ENCODE measurements at regions not wholly inside any gene's neighbourhood (a gene's known extent, or its start where the extent isn't known, plus 50 kb on each side); places are given as distances from the start of the nearest gene placed in this dataset.

- no peaks in the 10 kb centered on the region for H3K4me1 ChIP-seq (ENCODE audit: insufficient read depth, low read length)
- intact Hi-C loops (cut with DNase I, micrococcal nuclease), result no loop called here
- Mint-ChIP-seq H3K27me3 (no peaks in the 10 kb centered on the region), H3K9me3 (no peaks in the 10 kb centered on the region), H3K4me3 (no peak overlapping the region), H3K4me1 (ENCODE audit: low read depth) (no peaks in the 10 kb centered on the region), H3K27ac (no peak overlapping the region), H3K36me3 (ENCODE audit: low read depth) (no peaks in the 10 kb centered on the region)
- H3K4me3 ChIP-seq (ENCODE audit: low read length), result no peak overlapping the region
- POLR2A ChIA-PET, result no interaction called here
- H3K36me3 ChIP-seq (ENCODE audit: insufficient read depth, low read length), result no peaks in the 10 kb centered on the region
- DNase-seq (no peak), ATAC-seq (ENCODE audit: poor library complexity) (no peak)
- CTCF ChIA-PET, result no interaction called here
- H3K9me3 ChIP-seq (ENCODE audit: control insufficient read depth in 1 of 2, insufficient read depth in 1 of 2, low read length in 2 of 2), result peaks cover 0 to 3% of the 10 kb centered on the region in 2 experiments
- no peak overlapping the region for H3K27ac ChIP-seq (ENCODE audit: low read depth in 1 of 2, low read length in 2 of 2)
- H3K27me3 ChIP-seq (ENCODE audit: control insufficient read depth in 1 of 2, insufficient read depth in 2 of 2, low read length in 2 of 2), result no peaks in the 10 kb centered on the region
- no peak for TF ChIP-seq CTCF (IDR thresholded peaks at IDR 0.05)
Measured at GRCh38 chr7:41190581-41190980, 512.3 kb downstream of the INHBA start.

DNA sequence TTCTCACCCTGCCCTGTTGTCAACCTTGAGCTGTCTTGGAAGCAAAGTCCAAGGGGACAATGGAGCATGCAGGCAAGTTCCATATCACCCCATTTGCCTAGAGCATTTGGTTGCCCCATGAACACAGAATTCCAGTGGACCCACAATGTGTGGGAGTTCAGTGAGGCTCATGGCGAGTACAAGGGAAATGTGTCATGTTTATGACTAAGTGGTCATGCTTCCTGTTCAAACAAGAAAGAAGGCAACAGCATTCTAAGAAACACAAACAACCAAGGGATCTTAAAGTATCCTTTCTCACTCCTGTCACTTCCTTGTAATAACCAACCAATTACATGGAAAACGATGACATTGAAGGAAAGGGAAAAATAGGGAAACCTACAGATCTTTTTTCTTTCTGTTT, 513.0 kb downstream of the INHBA start:
- CTCF ChIA-PET, result no interaction called here
- DNase-seq, result no peak
- no peak for TF ChIP-seq CTCF (IDR thresholded peaks at IDR 0.05)
- peaks cover 0 to 3% of the 10 kb centered on the region in 2 experiments for H3K9me3 ChIP-seq (ENCODE audit: control insufficient read depth in 1 of 2, insufficient read depth in 1 of 2, low read length in 2 of 2)
- H3K4me1 Mint-ChIP-seq (ENCODE audit: low read depth), result no peaks in the 10 kb centered on the region
- no peak overlapping the region for H3K4me3 Mint-ChIP-seq
- no peaks in the 10 kb centered on the region for H3K27me3 Mint-ChIP-seq
- H3K36me3 ChIP-seq (ENCODE audit: insufficient read depth, low read length), result no peaks in the 10 kb centered on the region
- H3K36me3 Mint-ChIP-seq (ENCODE audit: low read depth), result no peaks in the 10 kb centered on the region
- H3K27ac Mint-ChIP-seq, result no peak overlapping the region
- POLR2A ChIA-PET, result no interaction called here
- no peak overlapping the region for H3K27ac ChIP-seq (ENCODE audit: low read depth in 1 of 2, low read length in 2 of 2)
- no peaks in the 10 kb centered on the region for H3K4me1 ChIP-seq (ENCODE audit: insufficient read depth, low read length)
- H3K4me3 ChIP-seq (ENCODE audit: low read length), result no peak overlapping the region
- no peak for ATAC-seq (ENCODE audit: poor library complexity)
- H3K27me3 ChIP-seq (ENCODE audit: control insufficient read depth in 1 of 2, insufficient read depth in 2 of 2, low read length in 2 of 2), result no peaks in the 10 kb centered on the region
- no peaks in the 10 kb centered on the region for H3K9me3 Mint-ChIP-seq
- intact Hi-C loops (cut with DNase I, micrococcal nuclease), result no loop called here

GRCh38 chr7:41188163-41189130, 514.4 kb downstream of the INHBA start:
- no peak overlapping the region for H3K27ac ChIP-seq (ENCODE audit: low read depth in 1 of 2, low read length in 2 of 2)
- Mint-ChIP-seq H3K4me3 (no peak overlapping the region), H3K9me3 (no peaks in the 10 kb centered on the region), H3K27me3 (no peaks in the 10 kb centered on the region), H3K36me3 (ENCODE audit: low read depth) (no peaks in the 10 kb centered on the region), H3K27ac (no peak overlapping the region), H3K4me1 (ENCODE audit: low read depth) (no peaks in the 10 kb centered on the region)
- no peak for DNase-seq
- intact Hi-C loops (cut with DNase I, micrococcal nuclease), result no loop called here
- H3K27me3 ChIP-seq (ENCODE audit: control insufficient read depth in 1 of 2, insufficient read depth in 2 of 2, low read length in 2 of 2), result no peaks in the 10 kb centered on the region
- no peaks in the 10 kb centered on the region for H3K36me3 ChIP-seq (ENCODE audit: insufficient read depth, low read length)
- no peak for TF ChIP-seq CTCF (IDR thresholded peaks at IDR 0.05)
- H3K4me3 ChIP-seq (ENCODE audit: low read length), result no peak overlapping the region
- H3K4me1 ChIP-seq (ENCODE audit: insufficient read depth, low read length), result no peaks in the 10 kb centered on the region
- CTCF ChIA-PET, result no interaction called here
- no peak for ATAC-seq (ENCODE audit: poor library complexity)
- POLR2A ChIA-PET, result no interaction called here
- H3K9me3 ChIP-seq (ENCODE audit: control insufficient read depth in 1 of 2, insufficient read depth in 1 of 2, low read length in 2 of 2), result peaks cover 0 to 3% of the 10 kb centered on the region in 2 experiments
